ENCODE measurements at regions not wholly inside any gene's neighbourhood (a gene's known extent, or its start where the extent isn't known, plus 50 kb on each side); places are given as distances from the start of the nearest gene placed in this dataset.

- DNase-seq (ENCODE audit: low read depth in 2 of 2), result no peak
- TF ChIP-seq, protein P1, sequence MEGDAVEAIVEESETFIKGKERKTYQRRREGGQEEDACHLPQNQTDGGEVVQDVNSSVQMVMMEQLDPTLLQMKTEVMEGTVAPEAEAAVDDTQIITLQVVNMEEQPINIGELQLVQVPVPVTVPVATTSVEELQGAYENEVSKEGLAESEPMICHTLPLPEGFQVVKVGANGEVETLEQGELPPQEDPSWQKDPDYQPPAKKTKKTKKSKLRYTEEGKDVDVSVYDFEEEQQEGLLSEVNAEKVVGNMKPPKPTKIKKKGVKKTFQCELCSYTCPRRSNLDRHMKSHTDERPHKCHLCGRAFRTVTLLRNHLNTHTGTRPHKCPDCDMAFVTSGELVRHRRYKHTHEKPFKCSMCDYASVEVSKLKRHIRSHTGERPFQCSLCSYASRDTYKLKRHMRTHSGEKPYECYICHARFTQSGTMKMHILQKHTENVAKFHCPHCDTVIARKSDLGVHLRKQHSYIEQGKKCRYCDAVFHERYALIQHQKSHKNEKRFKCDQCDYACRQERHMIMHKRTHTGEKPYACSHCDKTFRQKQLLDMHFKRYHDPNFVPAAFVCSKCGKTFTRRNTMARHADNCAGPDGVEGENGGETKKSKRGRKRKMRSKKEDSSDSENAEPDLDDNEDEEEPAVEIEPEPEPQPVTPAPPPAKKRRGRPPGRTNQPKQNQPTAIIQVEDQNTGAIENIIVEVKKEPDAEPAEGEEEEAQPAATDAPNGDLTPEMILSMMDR (IDR thresholded peaks at IDR 0.05; ENCODE audit: low read depth, low read length), result no peak
- H3K4me3 ChIP-seq (replicated peaks in 1 of 2; ENCODE audit: low read depth in 2 of 2, low read length in 2 of 2), result no peak overlapping the region
These were observed 356.4 kb downstream of the FOXG1 start for GRCh38 chr14:29123017-29123416.

- TF ChIP-seq, protein P1 (IDR thresholded peaks at IDR 0.05; ENCODE audit: low read depth, low read length), result no peak
- no peak overlapping the region for H3K4me3 ChIP-seq (replicated peaks in 1 of 2; ENCODE audit: low read depth in 2 of 2, low read length in 2 of 2)
- peak in 1 of 2 donors; percentile 21 for DNase-seq (ENCODE audit: low read depth in 2 of 2)
These were observed 359.8 kb downstream of the FOXG1 start for GRCh38 chr14:29126361-29126760.

GRCh38 chr14:29126865-29127264 lies 360.3 kb downstream of the FOXG1 start:
- TF ChIP-seq, protein P1 (IDR thresholded peaks at IDR 0.05; ENCODE audit: low read depth, low read length), result no peak
- H3K4me3 ChIP-seq (replicated peaks in 1 of 2; ENCODE audit: low read depth in 2 of 2, low read length in 2 of 2), result no peak overlapping the region
- DNase-seq (ENCODE audit: low read depth in 2 of 2), result no peak

- no peak for DNase-seq (ENCODE audit: low read depth in 2 of 2)
- no peak overlapping the region for H3K4me3 ChIP-seq (replicated peaks in 1 of 2; ENCODE audit: low read depth in 2 of 2, low read length in 2 of 2)
- TF ChIP-seq, protein P1 (IDR thresholded peaks at IDR 0.05; ENCODE audit: low read depth, low read length), result no peak
These were observed 373.4 kb downstream of the FOXG1 start for GRCh38 chr14:29140016-29140415.

GRCh38 chr14:29144621-29145020 lies 378.0 kb downstream of the FOXG1 start:
- DNase-seq (ENCODE audit: low read depth in 2 of 2), result peak; percentile 87 to 98

GRCh38 chr14:29148221-29148620 lies 381.6 kb downstream of the FOXG1 start:
- DNase-seq (ENCODE audit: low read depth in 2 of 2), result peak; percentile 39 to 40
- TF ChIP-seq, protein P1 (IDR thresholded peaks at IDR 0.05; ENCODE audit: low read depth, low read length), result no peak
- no peak overlapping the region for H3K4me3 ChIP-seq (replicated peaks in 1 of 2; ENCODE audit: low read depth in 2 of 2, low read length in 2 of 2)

More at GRCh38 chr14:29144621-29145020, 378.0 kb downstream of the FOXG1 start:
- TF ChIP-seq, protein P1 (IDR thresholded peaks at IDR 0.05; ENCODE audit: low read depth, low read length), result no peak
- no peak overlapping the region for H3K4me3 ChIP-seq (replicated peaks in 1 of 2; ENCODE audit: low read depth in 2 of 2, low read length in 2 of 2)

- no peak for DNase-seq (ENCODE audit: low read depth in 2 of 2)
- H3K4me3 ChIP-seq (replicated peaks in 1 of 2; ENCODE audit: low read depth in 2 of 2, low read length in 2 of 2), result no peak overlapping the region
- TF ChIP-seq, protein P1 (IDR thresholded peaks at IDR 0.05; ENCODE audit: low read depth, low read length), result no peak
These were observed 383.2 kb downstream of the FOXG1 start for GRCh38 chr14:29149798-29150197.

All from cardiac fibroblast (primary cell).